ENCODE measurements at regions not wholly inside any gene's neighbourhood (a gene's known extent, or its start where the extent isn't known, plus 50 kb on each side); places are given as distances from the start of the nearest gene placed in this dataset.

DNA sequence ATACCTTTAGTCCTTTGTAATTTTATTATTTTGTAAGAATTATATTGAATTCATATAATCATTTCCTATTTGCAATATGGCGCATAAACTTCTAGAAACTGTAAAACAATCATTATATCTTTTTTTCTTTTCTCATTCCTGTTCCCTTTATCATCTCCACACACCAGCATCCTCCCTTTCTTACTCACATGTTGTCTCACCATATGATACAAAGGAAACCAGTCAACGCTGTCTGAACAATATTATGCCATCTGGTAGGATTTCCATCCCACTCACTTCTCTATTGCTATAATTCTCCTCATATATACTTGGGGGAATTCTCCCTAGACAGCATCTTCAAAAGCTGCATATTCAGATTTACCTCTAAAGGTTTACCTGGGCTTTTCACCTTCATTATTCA is 389.8 kb downstream of the NDFIP2 start:
- H3K36me3 Mint-ChIP-seq (ENCODE audit: low read depth) = no peaks in the 10 kb centered on the region
- H3K27ac Mint-ChIP-seq = peak overlapping the region; percentile 76; the same call in 1 of the 2 replicates
- Histone ChIP-seq H3K36me3 (ENCODE audit: insufficient read depth) (no peaks in the 10 kb centered on the region), H3F3A (replicated peaks; ENCODE audit: low read depth) (no peaks in the 10 kb centered on the region), H3K27ac (ENCODE audit: low read depth) (no peak overlapping the region), H3K9me2 (ENCODE audit: insufficient read depth) (no peaks in the 10 kb centered on the region), H3K27me3 (ENCODE audit: insufficient read depth) (no peaks in the 10 kb centered on the region), H2AFZ (no peak overlapping the region), H3K4me2 (no peak overlapping the region), H3K4me3 (no peak overlapping the region), H3K4me1 (ENCODE audit: insufficient read depth) (peaks cover 16% of the 10 kb centered on the region), H3K79me2 (replicated peaks; ENCODE audit: insufficient read depth) (no peaks in the 10 kb centered on the region), H4K20me1 (replicated peaks; ENCODE audit: insufficient read depth) (no peaks in the 10 kb centered on the region)
- H3K27me3 Mint-ChIP-seq (ENCODE audit: insufficient read depth, low read depth, poor library complexity) = no peaks in the 10 kb centered on the region
- H3K4me3 Mint-ChIP-seq = no peak overlapping the region
- no peak for ATAC-seq
- TF ChIP-seq, protein P1, sequence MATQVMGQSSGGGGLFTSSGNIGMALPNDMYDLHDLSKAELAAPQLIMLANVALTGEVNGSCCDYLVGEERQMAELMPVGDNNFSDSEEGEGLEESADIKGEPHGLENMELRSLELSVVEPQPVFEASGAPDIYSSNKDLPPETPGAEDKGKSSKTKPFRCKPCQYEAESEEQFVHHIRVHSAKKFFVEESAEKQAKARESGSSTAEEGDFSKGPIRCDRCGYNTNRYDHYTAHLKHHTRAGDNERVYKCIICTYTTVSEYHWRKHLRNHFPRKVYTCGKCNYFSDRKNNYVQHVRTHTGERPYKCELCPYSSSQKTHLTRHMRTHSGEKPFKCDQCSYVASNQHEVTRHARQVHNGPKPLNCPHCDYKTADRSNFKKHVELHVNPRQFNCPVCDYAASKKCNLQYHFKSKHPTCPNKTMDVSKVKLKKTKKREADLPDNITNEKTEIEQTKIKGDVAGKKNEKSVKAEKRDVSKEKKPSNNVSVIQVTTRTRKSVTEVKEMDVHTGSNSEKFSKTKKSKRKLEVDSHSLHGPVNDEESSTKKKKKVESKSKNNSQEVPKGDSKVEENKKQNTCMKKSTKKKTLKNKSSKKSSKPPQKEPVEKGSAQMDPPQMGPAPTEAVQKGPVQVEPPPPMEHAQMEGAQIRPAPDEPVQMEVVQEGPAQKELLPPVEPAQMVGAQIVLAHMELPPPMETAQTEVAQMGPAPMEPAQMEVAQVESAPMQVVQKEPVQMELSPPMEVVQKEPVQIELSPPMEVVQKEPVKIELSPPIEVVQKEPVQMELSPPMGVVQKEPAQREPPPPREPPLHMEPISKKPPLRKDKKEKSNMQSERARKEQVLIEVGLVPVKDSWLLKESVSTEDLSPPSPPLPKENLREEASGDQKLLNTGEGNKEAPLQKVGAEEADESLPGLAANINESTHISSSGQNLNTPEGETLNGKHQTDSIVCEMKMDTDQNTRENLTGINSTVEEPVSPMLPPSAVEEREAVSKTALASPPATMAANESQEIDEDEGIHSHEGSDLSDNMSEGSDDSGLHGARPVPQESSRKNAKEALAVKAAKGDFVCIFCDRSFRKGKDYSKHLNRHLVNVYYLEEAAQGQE (IDR thresholded peaks at IDR 0.05; ENCODE audit: unreplicated experiment) = no peak
- no peak for TF ChIP-seq ZNF114 (CRISPR knock-in tag; IDR thresholded peaks at IDR 0.05)
- DNase-seq (ENCODE audit: low spot score) = no peak
- no peaks in the 10 kb centered on the region for H3K9me3 Mint-ChIP-seq
- H3K4me1 Mint-ChIP-seq = peaks cover 21% of the 10 kb centered on the region

DNA sequence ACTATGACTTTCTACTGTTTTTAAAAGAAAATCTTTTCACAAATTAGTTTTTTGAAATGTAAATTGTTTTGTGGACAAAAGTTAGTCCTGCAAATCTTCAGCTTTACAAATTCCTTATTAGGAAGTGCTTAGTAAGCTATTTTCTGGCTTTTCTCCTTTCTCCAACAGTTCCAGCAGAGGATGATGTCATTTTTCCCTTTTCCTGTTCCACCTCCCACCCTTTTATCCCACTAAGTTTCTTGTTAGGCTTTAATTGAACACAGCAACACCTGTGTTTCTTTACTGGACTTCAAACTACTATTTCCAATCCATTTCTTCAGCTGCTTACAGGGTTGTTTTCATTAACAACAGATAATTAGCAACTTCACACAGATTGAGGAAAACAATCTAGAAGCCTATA is 389.2 kb downstream of the NDFIP2 start:
- Histone ChIP-seq H3K4me2 (0 out of 2 replicates have a peak overlapping the region, but pooled peaks have one; percentile 47), H3K27me3 (ENCODE audit: insufficient read depth) (no peaks in the 10 kb centered on the region), H2AFZ (no peak overlapping the region), H3K9me2 (ENCODE audit: insufficient read depth) (no peaks in the 10 kb centered on the region), H3K27ac (ENCODE audit: low read depth) (peak overlapping the region; percentile 45), H4K20me1 (replicated peaks; ENCODE audit: insufficient read depth) (no peaks in the 10 kb centered on the region), H3F3A (replicated peaks; ENCODE audit: low read depth) (no peaks in the 10 kb centered on the region), H3K79me2 (replicated peaks; ENCODE audit: insufficient read depth) (no peaks in the 10 kb centered on the region), H3K36me3 (ENCODE audit: insufficient read depth) (no peaks in the 10 kb centered on the region), H3K4me1 (ENCODE audit: insufficient read depth) (peaks cover 16% of the 10 kb centered on the region), H3K4me3 (no peak overlapping the region)
- H3K4me3 Mint-ChIP-seq = peak overlapping the region; percentile 19; the same call in 2 of the 3 replicates
- no peaks in the 10 kb centered on the region for H3K36me3 Mint-ChIP-seq (ENCODE audit: low read depth)
- peak; percentile 23 for DNase-seq (ENCODE audit: low spot score)
- H3K27me3 Mint-ChIP-seq (ENCODE audit: insufficient read depth, low read depth, poor library complexity) = no peaks in the 10 kb centered on the region
- peak; percentile 54; the same call in 2 of the 3 replicates for ATAC-seq
- H3K9me3 Mint-ChIP-seq = no peaks in the 10 kb centered on the region
- TF ChIP-seq, protein P2, sequence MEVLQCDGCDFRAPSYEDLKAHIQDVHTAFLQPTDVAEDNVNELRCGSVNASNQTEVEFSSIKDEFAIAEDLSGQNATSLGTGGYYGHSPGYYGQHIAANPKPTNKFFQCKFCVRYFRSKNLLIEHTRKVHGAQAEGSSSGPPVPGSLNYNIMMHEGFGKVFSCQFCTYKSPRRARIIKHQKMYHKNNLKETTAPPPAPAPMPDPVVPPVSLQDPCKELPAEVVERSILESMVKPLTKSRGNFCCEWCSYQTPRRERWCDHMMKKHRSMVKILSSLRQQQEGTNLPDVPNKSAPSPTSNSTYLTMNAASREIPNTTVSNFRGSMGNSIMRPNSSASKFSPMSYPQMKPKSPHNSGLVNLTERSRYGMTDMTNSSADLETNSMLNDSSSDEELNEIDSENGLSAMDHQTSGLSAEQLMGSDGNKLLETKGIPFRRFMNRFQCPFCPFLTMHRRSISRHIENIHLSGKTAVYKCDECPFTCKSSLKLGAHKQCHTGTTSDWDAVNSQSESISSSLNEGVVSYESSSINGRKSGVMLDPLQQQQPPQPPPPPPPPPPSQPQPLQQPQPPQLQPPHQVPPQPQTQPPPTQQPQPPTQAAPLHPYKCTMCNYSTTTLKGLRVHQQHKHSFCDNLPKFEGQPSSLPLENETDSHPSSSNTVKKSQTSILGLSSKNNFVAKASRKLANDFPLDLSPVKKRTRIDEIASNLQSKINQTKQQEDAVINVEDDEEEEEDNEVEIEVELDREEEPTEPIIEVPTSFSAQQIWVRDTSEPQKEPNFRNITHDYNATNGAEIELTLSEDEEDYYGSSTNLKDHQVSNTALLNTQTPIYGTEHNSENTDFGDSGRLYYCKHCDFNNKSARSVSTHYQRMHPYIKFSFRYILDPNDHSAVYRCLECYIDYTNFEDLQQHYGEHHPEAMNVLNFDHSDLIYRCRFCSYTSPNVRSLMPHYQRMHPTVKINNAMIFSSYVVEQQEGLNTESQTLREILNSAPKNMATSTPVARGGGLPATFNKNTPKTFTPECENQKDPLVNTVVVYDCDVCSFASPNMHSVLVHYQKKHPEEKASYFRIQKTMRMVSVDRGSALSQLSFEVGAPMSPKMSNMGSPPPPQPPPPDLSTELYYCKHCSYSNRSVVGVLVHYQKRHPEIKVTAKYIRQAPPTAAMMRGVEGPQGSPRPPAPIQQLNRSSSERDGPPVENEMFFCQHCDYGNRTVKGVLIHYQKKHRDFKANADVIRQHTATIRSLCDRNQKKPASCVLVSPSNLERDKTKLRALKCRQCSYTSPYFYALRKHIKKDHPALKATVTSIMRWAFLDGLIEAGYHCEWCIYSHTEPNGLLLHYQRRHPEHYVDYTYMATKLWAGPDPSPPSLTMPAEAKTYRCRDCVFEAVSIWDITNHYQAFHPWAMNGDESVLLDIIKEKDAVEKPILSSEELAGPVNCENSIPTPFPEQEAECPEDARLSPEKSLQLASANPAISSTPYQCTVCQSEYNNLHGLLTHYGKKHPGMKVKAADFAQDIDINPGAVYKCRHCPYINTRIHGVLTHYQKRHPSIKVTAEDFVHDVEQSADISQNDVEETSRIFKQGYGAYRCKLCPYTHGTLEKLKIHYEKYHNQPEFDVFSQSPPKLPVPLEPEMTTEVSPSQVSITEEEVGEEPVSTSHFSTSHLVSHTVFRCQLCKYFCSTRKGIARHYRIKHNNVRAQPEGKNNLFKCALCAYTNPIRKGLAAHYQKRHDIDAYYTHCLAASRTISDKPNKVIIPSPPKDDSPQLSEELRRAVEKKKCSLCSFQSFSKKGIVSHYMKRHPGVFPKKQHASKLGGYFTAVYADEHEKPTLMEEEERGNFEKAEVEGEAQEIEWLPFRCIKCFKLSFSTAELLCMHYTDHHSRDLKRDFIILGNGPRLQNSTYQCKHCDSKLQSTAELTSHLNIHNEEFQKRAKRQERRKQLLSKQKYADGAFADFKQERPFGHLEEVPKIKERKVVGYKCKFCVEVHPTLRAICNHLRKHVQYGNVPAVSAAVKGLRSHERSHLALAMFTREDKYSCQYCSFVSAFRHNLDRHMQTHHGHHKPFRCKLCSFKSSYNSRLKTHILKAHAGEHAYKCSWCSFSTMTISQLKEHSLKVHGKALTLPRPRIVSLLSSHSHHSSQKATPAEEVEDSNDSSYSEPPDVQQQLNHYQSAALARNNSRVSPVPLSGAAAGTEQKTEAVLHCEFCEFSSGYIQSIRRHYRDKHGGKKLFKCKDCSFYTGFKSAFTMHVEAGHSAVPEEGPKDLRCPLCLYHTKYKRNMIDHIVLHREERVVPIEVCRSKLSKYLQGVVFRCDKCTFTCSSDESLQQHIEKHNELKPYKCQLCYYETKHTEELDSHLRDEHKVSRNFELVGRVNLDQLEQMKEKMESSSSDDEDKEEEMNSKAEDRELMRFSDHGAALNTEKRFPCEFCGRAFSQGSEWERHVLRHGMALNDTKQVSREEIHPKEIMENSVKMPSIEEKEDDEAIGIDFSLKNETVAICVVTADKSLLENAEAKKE (CRISPR knock-in tag; IDR thresholded peaks at IDR 0.05) = no peak
- TF ChIP-seq EZH2phosphoT487 (IDR thresholded peaks at IDR 0.05; ENCODE audit: unreplicated experiment) (no peak), STAT1 (IDR thresholded peaks at IDR 0.05; ENCODE audit: unreplicated experiment) (no peak), NANOG (IDR thresholded peaks at IDR 0.05; ENCODE audit: borderline replicate concordance) (no peak), CREB1 (CRISPR knock-in tag; IDR thresholded peaks at IDR 0.05; ENCODE audit: low read depth) (no peak)
- TF ChIP-seq, protein P3, sequence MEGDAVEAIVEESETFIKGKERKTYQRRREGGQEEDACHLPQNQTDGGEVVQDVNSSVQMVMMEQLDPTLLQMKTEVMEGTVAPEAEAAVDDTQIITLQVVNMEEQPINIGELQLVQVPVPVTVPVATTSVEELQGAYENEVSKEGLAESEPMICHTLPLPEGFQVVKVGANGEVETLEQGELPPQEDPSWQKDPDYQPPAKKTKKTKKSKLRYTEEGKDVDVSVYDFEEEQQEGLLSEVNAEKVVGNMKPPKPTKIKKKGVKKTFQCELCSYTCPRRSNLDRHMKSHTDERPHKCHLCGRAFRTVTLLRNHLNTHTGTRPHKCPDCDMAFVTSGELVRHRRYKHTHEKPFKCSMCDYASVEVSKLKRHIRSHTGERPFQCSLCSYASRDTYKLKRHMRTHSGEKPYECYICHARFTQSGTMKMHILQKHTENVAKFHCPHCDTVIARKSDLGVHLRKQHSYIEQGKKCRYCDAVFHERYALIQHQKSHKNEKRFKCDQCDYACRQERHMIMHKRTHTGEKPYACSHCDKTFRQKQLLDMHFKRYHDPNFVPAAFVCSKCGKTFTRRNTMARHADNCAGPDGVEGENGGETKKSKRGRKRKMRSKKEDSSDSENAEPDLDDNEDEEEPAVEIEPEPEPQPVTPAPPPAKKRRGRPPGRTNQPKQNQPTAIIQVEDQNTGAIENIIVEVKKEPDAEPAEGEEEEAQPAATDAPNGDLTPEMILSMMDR (conservative IDR thresholded peaks at IDR 0.05; ENCODE audit: low read depth in 2 of 2) = no peak
- peak overlapping the region; percentile 94 for H3K27ac Mint-ChIP-seq
- H3K4me1 Mint-ChIP-seq = peaks cover 21% of the 10 kb centered on the region

Data from GM23338 (cell line).